22Rv1 (cell line): ENCODE measurements at regions not wholly inside any gene's neighbourhood (a gene's known extent, or its start where the extent isn't known, plus 50 kb on each side); places are given as distances from the start of the nearest gene placed in this dataset.

Experiments used
- H3K27ac ChIP-seq: fragments of 450-650 bp; 2 replicates; pipeline ENCODE4 v1.5.1; 2017
- ZFX ChIP-seq: fragments of 450-650 bp; IDR thresholded peaks from 2 replicates; pipeline ENCODE4 v1.6.1; 2017; ENCODE audit warnings: antibody characterized with exemption, borderline replicate concordance
- TF ChIP-seq, protein P1 (sequence below): fragments of 450-650 bp; IDR thresholded peaks from 2 replicates; pipeline ENCODE4 v1.5.1; 2017; ENCODE audit warnings: mild to moderate bottlenecking

- TF ChIP-seq ZFX: no peak
- TF ChIP-seq, protein P1, sequence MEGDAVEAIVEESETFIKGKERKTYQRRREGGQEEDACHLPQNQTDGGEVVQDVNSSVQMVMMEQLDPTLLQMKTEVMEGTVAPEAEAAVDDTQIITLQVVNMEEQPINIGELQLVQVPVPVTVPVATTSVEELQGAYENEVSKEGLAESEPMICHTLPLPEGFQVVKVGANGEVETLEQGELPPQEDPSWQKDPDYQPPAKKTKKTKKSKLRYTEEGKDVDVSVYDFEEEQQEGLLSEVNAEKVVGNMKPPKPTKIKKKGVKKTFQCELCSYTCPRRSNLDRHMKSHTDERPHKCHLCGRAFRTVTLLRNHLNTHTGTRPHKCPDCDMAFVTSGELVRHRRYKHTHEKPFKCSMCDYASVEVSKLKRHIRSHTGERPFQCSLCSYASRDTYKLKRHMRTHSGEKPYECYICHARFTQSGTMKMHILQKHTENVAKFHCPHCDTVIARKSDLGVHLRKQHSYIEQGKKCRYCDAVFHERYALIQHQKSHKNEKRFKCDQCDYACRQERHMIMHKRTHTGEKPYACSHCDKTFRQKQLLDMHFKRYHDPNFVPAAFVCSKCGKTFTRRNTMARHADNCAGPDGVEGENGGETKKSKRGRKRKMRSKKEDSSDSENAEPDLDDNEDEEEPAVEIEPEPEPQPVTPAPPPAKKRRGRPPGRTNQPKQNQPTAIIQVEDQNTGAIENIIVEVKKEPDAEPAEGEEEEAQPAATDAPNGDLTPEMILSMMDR: no peak
- H3K27ac ChIP-seq: no peak overlapping the region
Measured at GRCh38 chr4:114265342-114265741, 285.9 kb upstream of the ARSJ start.

- TF ChIP-seq ZFX: no peak
- TF ChIP-seq, protein P1: no peak
- no peak overlapping the region for H3K27ac ChIP-seq
Measured at GRCh38 chr4:114267976-114268375, 288.5 kb upstream of the ARSJ start.

DNA sequence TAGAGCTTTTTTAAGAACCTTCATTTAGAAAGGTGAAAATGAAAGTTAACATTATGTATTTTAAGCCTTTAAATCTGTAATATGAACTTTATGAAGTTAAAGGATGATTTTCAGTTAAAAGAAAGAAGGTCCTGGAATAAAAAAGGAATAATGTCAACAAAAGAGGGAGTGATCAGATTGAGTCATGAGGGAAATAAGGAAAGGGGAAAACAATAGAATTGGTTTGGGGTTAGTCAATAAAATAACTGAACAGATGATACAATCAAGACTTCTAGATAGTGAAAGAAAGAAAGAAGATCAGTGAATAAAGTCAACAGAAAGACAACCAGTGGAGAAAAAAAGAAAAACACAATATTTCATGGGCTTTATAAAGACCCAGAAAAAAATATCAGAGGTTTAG lies 291.6 kb upstream of the ARSJ start:
- H3K27ac ChIP-seq: no peak overlapping the region

GRCh38 chr4:114272226-114272625 lies 292.8 kb upstream of the ARSJ start:
- no peak overlapping the region for H3K27ac ChIP-seq
- TF ChIP-seq, protein P1: no peak
- no peak for TF ChIP-seq ZFX

More for the DNA sequence above, 291.6 kb upstream of the ARSJ start:
- TF ChIP-seq, protein P1: no peak
- TF ChIP-seq ZFX: no peak

- TF ChIP-seq, protein P1: no peak
- TF ChIP-seq ZFX: no peak
- H3K27ac ChIP-seq: no peak overlapping the region
Measured at GRCh38 chr4:114273238-114273637, 293.8 kb upstream of the ARSJ start.

- no peak for TF ChIP-seq ZFX
- TF ChIP-seq, protein P1: no peak
- H3K27ac ChIP-seq: no peak overlapping the region
Measured at GRCh38 chr4:114277690-114278089, 298.2 kb upstream of the ARSJ start.

- H3K27ac ChIP-seq: no peak overlapping the region
- TF ChIP-seq, protein P1: no peak
- TF ChIP-seq ZFX: no peak
Measured at GRCh38 chr4:114279066-114279465, 299.6 kb upstream of the ARSJ start.
